ENCODE measurements at regions not wholly inside any gene's neighbourhood (a gene's known extent, or its start where the extent isn't known, plus 50 kb on each side); places are given as distances from the start of the nearest gene placed in this dataset.
"Not testable (repeated sequence)": the region's sequence is repeated elsewhere in the genome, so short reads cannot be mapped to it uniquely, and the experiment has no call there.

DNA sequence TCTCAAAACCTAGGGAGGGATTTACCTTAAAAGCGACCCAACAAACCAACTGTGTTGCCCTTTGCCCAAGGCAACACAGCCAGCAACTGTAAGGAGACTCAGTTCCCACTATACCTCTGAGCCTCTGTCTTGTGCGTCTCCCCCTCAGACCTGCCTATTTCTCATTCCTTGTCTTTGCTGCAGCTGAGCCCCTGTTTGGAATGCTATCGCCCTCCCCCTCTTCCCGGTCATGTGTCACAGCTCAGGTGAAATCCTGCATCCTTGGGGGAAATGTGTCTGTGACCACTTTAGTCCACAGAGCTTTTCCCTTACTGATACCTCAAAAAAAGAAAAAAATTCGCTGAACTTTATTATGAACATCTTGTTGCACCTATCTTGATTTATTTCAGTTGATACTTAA is 52.0 kb upstream of the LRIG1 start:
- DNase-seq (no peak), ATAC-seq (ENCODE audit: low FRiP score in 2 of 2) (no peak)
- Histone ChIP-seq H3K27ac (no peak overlapping the region), H3K4me3 (no peak overlapping the region), H3K27me3 (no peaks in the 10 kb centered on the region), H3K9me3 (no peaks in the 10 kb centered on the region), H3K4me1 (no peaks in the 10 kb centered on the region), H3K36me3 (no peaks in the 10 kb centered on the region)
- WGBS, 2 donors = 86 to 88% methylated on average over 5 of the region's 5 CpGs
- TF ChIP-seq POLR2AphosphoS5 (IDR thresholded peaks at IDR 0.05) (no peak), EP300 (IDR thresholded peaks at IDR 0.05) (no peak), POLR2A (IDR thresholded peaks at IDR 0.05) (no peak)
- TF ChIP-seq, protein P1, sequence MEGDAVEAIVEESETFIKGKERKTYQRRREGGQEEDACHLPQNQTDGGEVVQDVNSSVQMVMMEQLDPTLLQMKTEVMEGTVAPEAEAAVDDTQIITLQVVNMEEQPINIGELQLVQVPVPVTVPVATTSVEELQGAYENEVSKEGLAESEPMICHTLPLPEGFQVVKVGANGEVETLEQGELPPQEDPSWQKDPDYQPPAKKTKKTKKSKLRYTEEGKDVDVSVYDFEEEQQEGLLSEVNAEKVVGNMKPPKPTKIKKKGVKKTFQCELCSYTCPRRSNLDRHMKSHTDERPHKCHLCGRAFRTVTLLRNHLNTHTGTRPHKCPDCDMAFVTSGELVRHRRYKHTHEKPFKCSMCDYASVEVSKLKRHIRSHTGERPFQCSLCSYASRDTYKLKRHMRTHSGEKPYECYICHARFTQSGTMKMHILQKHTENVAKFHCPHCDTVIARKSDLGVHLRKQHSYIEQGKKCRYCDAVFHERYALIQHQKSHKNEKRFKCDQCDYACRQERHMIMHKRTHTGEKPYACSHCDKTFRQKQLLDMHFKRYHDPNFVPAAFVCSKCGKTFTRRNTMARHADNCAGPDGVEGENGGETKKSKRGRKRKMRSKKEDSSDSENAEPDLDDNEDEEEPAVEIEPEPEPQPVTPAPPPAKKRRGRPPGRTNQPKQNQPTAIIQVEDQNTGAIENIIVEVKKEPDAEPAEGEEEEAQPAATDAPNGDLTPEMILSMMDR (IDR thresholded peaks at IDR 0.05) = no peak

DNA sequence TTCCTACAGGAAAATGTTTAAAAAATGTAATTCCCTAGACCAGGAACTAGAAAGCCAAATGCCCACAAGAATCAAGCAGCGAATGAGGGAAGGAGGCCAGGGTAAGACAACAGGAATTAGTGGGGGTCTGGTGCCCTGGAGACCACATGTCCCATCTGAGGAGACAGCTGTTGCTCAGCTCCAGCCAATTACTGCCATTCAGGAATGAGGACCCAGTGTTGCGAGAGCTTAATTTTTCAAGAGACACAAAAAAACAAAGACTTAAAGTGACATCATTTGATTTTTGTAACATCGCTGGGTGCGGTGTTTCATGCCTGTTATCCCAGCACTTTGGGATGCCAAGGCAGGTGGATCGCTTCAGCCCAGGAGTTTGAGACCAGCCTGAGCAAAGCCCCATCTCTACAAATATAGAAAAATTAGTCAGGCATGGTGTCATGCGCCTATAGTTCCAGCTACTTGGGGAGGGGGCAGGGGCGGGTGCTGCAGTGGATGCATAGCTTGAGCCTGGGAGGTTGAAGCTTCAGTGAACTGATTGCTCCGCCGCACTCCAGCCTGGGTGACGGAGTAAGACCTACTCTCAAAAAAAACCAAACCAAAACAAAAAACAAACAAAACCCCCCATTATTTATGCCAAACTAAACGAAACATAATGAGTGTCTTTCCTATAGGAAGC is 52.8 kb upstream of the LRIG1 start:
- ATAC-seq (ENCODE audit: low FRiP score in 2 of 2) = no peak

DNA sequence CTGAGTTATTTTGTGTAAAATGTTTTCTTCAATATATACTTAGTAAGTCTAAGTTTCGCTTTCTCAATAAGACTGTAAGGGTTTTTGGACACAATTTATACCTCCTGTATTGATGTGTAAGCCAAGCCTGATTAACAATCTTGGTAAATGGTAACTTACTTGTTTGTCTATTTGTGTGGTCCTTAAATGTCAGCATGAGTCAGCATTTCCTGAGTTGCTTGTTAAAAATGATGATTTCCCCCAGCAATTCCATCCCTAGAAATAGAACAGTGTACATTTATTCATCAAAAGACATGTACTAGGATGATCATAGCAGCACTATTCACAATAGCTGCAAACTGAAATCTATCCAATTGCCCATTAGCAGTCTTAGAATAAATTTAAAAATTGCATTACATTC is 53.4 kb upstream of the LRIG1 start:
- H3K4me1 ChIP-seq = no peaks in the 10 kb centered on the region

More for the DNA sequence above, 52.8 kb upstream of the LRIG1 start:
- no peak for TF ChIP-seq POLR2A (IDR thresholded peaks at IDR 0.05)
- TF ChIP-seq, protein P1 (IDR thresholded peaks at IDR 0.05) = no peak
- TF ChIP-seq POLR2AphosphoS5 (IDR thresholded peaks at IDR 0.05) = no peak
- TF ChIP-seq EP300 (IDR thresholded peaks at IDR 0.05) = no peak
- Histone ChIP-seq H3K4me3 (no peak overlapping the region), H3K9me3 (no peaks in the 10 kb centered on the region), H3K27me3 (no peaks in the 10 kb centered on the region), H3K4me1 (no peaks in the 10 kb centered on the region), H3K27ac (no peak overlapping the region), H3K36me3 (no peaks in the 10 kb centered on the region)
- DNase-seq = no peak
- 91 to 94% methylated on average over 11 of the region's 11 CpGs for WGBS, 2 donors

DNA sequence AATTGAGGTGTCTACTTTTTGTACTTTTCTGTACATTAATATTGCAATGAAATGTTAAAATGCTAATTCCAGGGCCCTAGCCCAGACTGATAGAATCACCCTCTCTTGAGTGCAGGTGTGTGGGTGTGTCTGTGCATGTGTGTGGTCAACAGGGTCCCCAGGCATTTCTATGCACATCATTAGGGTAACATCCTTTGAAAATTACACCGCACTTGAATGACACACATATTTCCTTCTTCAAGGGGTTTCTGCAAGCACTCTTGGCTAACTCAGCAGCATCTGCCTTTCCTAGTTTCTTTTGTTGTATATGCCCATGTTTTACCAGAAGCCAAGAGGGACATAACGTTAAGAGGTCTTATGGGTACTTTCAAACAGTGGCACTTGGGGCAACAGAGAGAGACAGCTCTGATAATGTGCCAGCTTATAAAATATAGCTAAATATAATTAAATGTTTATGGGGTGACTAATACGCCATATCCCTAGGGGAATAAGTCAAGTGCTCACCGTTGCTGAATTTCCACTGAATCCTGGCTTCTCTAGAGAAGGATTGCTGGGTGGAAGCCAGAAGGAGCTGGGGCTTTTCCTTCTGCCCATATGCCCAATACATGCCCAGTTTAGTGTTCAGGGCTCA is 54.5 kb upstream of the LRIG1 start:
- 80 to 83% methylated on average over 4 of the region's 4 CpGs for WGBS, 2 donors
- H3K36me3 ChIP-seq = no peaks in the 10 kb centered on the region
- DNase-seq (no peak), ATAC-seq (ENCODE audit: low FRiP score in 2 of 2) (no peak)
- no peak overlapping the region for H3K4me3 ChIP-seq
- H3K4me1 ChIP-seq = no peaks in the 10 kb centered on the region
- no peaks in the 10 kb centered on the region for H3K27me3 ChIP-seq
- TF ChIP-seq POLR2A (IDR thresholded peaks at IDR 0.05) (no peak), POLR2AphosphoS5 (IDR thresholded peaks at IDR 0.05) (no peak), EP300 (IDR thresholded peaks at IDR 0.05) (no peak)
- H3K27ac ChIP-seq = no peak overlapping the region
- H3K9me3 ChIP-seq = peaks cover 0 to 7% (median 0%) of the 10 kb centered on the region in 4 donors

More for the DNA sequence above, 53.4 kb upstream of the LRIG1 start:
- DNase-seq (no peak), ATAC-seq (ENCODE audit: low FRiP score in 2 of 2) (no peak)
- Histone ChIP-seq H3K36me3 (no peaks in the 10 kb centered on the region), H3K27ac (no peak overlapping the region), H3K27me3 (no peaks in the 10 kb centered on the region), H3K9me3 (no peaks in the 10 kb centered on the region), H3K4me3 (no peak overlapping the region)
- WGBS, 2 donors = 94% methylated on average over 1 of the region's 1 CpG
- TF ChIP-seq EP300 (IDR thresholded peaks at IDR 0.05) (no peak), POLR2A (IDR thresholded peaks at IDR 0.05) (no peak), POLR2AphosphoS5 (IDR thresholded peaks at IDR 0.05) (no peak)
- TF ChIP-seq, protein P1 (IDR thresholded peaks at IDR 0.05) = no peak

DNA sequence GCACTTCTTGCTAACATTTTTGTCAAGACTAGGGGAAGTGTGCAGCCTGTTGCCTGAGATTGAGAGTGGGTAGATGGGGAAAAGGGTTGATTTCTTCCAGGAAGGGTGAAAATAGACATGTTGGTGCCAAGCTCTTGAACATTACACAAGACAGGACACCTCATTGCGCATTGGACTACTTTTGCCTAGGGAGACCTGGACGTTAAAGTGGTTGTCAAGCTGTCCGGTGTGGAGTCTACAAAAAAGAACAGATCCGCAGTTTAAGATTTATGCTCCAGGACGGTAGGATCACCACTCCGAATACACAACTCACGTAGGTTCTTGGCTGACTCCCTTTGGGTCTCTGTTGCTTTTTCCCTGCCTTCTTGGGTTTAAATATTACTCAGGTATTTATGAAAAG is 56.3 kb upstream of the LRIG1 start:
- 93% methylated on average over 7 of the region's 7 CpGs for WGBS, 2 donors
- TF ChIP-seq POLR2A (IDR thresholded peaks at IDR 0.05) (no peak), POLR2AphosphoS5 (IDR thresholded peaks at IDR 0.05) (no peak), EP300 (IDR thresholded peaks at IDR 0.05) (no peak)
- TF ChIP-seq, protein P1 (IDR thresholded peaks at IDR 0.05) = no peak

DNA sequence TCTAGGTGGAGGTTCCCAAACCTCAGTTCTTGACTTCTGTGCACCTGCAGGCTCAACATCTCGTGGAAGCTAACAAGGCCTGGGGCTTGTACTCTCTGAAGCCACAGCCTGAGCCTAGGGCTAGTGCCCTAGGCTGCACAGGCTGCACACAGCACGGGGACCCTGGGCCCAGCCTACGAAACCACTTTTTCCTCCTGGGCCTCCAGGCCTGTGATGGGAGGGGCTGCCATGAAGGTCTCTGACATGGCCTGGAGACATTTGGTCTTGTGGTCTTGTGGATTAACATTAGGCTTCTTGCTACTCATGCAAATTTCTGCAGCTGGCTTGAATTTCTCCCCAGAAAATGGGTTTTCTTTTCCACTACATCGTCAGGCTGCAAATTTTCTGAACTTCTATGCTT is 59.1 kb upstream of the LRIG1 start:
- not testable (repeated sequence) for H3K4me1 ChIP-seq; ATAC-seq (ENCODE audit: low FRiP score in 2 of 2); DNase-seq; H3K27me3 ChIP-seq; H3K36me3 ChIP-seq; H3K9me3 ChIP-seq; H3K27ac ChIP-seq; H3K4me3 ChIP-seq
- WGBS, 2 donors = 88 to 93% methylated on average over 4 of the region's 4 CpGs

More for the DNA sequence above, 56.3 kb upstream of the LRIG1 start:
- DNase-seq (no peak), ATAC-seq (ENCODE audit: low FRiP score in 2 of 2) (no peak)
- H3K4me3 ChIP-seq = no peak overlapping the region
- H3K36me3 ChIP-seq = no peaks in the 10 kb centered on the region
- no peak overlapping the region for H3K27ac ChIP-seq
- H3K27me3 ChIP-seq = no peaks in the 10 kb centered on the region
- H3K4me1 ChIP-seq = no peaks in the 10 kb centered on the region
- peaks cover 0 to 7% (median 0%) of the 10 kb centered on the region in 4 donors for H3K9me3 ChIP-seq
